Head of caudate nucleus (tissue), 42 donors: ENCODE measurements at regions not wholly inside any gene's neighbourhood (a gene's known extent, or its start where the extent isn't known, plus 50 kb on each side); places are given as distances from the start of the nearest gene placed in this dataset.
"Not testable (repeated sequence)": the region's sequence is repeated elsewhere in the genome, so short reads cannot be mapped to it uniquely, and the experiment has no call there.

ENCODE experiments used
- DNase-seq, 42 donors: peaks; one replicate each; pipeline versions ENCODE4 v3.0.0 to v3.0.0-alpha.2; 2020 to 2021; ENCODE audit warnings: mixed read lengths in 7 of 42
- intact Hi-C: fragments of 100-400 bp; cut with DNase I; formaldehyde crosslinking; loops from one replicate; pipeline ENCODE4 v1.15.0; 2022

DNA sequence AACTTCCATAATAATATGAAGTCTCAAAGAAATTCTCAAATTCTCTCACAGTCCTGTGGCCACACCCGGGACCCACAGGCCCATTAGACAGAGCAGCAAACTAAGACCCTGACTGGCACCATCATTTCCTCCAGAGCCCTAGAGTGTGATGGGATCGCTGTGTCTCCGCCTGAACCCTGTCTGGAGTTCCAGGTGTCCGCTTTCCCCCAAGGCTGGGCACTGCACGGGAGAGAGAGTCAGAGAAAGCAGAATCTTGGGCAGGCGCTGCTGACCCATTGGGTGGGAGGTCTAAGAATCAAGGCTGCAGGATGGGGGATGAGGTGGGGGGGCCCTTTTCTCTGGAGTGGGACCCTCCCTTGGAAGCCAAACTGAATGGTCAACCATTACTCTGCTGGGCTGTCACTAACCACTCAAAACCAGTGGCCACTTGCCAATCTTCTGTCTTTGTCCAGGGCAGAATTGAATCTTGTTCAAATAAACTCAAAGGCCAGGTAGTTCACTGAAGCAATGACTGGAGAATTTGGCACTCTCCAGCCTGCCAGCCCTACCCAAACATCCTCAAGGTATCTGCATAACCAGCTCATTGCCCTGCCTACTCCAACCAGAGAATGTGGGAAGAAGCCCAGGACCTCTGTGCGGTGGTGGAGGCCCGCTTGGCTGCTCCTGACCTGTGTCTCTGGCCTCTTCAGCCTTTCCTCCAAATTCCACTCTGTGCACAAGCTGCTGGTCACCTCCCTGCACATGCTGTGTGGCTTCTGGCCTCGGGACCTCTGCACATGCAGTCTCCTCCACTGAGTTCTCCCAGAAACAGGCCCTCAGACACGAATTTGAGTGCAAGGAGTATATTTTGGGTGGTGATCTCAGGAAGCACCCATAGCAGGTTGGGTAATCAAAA, 141.1 kb downstream of the CEBPB start:
- intact Hi-C loops, result no loop called here
- DNase-seq, result no peak

DNA sequence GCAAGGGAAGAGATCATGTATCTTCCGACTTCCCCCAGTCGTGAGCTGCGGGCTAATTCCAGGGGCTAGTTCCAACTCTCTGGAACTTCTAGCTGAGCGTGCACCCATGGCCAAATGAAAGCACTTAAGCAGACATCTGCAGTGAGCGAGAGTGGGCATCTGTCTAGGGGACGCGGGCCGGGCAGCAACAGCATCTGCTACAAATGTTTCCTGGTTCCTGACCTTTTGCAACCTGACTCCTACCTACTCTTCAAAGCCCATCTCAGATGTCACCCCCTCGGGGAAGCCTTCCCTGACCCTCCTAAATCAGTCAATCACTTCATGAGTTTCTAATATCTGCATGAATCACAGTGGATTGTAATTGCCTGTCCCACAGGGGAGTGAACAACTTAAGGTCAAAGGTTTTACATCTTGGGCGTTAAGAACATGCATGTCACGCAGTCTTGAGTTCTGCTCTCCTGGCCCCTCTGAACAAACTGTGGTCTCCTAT, 141.9 kb downstream of the CEBPB start:
- no peak for DNase-seq
- intact Hi-C loops, result no loop called here

DNA sequence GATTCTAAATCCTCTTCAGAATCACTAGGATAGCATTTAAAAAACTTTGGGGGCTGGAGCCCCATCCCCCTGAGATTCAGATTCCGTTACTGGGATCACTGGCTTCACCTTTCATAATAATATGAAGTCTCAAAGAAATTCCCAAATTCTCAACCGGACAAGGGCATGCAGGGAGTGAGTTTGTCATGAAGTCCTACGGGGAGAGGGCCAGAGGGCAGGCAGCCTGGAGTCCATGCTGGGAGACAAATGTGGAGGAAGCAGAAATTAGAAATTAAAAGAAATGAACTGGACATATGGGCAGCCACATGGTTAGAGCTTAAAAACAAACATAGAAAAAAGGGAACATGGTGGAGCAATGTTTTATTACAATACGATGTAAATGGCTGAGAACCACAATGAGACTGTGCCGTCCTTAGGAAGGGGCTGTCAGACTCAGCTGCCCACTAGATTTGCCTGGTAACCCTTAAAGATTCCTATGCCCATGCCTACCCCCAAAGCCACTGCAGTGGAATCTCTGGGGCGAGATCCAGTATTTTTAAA, 142.6 kb downstream of the CEBPB start:
- DNase-seq, result no peak
- intact Hi-C loops, result no loop called here

DNA sequence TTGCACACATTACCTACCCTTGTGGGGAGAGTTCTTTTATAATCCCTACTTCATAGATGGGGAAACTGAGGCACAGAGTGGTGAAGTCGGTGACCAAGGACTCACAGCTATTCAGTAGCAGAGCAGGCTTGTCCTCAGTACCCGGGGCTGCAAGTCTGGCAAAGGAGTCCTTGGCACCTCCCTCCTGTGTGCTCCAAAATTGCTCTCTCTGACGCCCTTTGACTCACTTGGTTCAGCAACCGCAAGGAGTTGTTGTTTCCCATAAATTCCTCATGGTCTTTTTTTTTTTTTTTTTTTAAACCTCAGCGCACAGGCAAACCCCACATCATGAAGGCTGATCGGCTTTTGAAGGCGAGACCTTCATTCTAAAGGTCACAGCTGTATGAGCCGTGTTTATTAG, 143.2 kb downstream of the CEBPB start:
- DNase-seq, result no peak

DNA sequence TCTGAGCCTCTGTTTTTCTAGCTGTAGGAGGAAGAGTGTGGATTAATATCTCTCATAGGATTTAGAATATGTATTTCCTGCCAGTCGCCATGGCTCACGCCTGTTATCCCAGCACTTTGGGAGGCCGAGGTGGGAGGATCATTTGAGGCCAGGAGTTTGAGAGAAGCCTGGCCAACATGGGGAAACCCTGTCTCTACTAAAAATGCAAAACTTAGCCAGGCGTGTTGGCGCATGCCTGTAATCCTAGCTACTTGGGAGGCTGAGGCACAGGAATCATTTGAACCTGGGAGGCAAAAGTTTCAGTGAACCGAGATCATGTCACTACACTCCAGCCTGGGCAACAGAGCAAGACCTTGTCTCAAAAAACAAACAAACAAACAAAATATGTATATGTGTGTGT, 143.9 kb downstream of the CEBPB start:
- intact Hi-C loops, DNase-seq: not testable (repeated sequence)

More for the DNA sequence above, 143.2 kb downstream of the CEBPB start:
- intact Hi-C loops, result no loop called here

DNA sequence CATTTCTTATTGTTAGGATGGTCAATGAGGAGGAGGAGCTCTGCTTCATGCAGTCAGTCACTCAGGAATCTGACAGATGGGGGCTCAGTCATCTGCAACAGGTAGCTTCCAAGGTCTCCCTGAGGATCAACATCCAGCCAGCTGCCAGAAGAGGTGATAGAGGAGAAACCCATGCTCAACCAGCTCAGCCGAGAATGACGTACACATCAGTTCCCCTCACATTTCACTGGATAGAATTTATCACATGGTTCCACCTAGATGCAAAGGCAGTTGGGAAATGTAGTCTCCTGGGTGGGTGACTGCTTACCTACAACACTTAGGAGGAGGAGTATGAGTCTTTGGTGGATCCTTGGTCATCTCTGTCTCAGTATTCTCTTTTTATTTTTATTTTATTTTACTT, 144.5 kb downstream of the CEBPB start:
- intact Hi-C loops, result no loop called here
- DNase-seq, result peak in 7 of 42 donors; percentile 26 to 55 (median 45)

DNA sequence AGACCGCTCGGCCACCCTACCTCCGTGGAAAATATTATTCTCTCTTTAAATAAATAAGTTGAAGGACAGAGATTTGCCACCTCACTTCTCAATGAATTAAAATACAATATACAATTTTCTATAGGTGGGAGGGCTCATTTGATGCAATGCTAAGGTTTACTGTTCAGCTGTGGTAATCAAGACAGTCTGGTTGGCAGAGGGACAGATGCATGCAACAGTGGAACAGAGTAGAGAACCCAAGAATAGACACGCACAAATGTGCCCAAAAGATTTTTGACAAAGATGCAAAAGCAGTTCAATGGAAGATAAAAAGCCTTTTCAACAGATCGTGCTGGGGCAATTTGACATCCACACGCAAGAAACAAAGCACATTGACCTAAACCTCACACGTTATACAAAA, 145.2 kb downstream of the CEBPB start:
- intact Hi-C loops, result no loop called here
- no peak for DNase-seq

DNA sequence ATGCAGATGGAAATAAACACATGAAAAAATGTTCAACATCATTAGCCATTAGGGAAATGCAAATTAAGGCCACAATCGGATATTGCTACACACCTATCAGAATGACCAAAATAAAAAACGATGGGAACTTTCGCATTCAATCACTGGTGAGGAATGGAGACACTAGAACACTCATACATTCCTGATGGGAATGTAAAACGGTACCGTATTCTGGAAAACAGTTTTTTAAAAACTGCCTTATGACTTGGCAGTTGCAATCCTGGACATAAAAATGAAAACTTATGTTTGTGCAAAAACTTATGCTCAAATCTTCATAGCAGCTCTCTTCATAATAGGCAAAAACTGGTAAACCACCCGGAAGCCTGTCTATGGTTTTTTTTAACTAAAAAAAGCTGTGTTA, 146.0 kb downstream of the CEBPB start:
- intact Hi-C loops, result no loop called here

DNA sequence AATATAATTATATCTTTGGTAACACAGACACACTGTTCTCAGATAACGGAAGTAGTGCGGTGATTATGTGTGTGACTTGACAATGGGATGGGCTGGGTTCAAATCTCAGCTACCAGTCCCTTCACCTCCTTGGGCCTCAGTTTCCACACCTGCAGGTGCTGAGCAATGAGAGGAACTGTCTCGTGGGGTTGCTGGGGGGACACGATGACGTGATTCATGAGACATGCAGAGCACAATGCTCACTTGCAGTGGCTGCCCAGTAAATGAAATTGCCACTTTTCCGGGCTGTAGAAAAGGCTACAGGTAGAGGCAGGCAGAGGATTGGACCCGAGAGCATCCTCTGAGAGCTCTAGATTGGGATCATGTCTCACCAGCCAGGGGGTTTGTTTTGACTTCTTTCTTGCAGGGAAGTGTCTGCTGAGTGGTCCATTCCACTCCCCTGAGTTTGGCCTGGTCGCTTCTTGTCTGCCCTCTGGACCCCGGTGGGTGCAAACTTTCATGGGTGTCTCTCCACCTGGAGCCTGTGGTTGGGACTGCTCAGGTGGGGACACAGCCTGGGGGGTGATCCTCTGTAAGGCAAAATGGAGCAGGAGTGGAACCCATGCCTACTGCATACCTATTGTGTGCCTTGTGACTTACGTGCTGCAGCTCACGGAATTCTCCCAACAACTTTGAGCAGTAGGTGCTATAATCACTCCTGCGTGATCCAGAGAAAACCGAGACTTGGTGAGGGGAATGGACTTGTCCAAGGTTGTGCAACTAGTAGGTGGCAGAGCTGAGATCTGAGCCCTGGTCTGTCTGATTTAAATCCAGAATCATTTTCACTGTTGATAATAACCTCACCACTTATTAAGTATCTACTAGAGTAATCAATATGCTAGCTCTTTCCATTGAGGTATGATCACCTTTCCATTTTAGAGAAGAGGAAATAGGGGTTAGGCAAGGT, 147.2 kb downstream of the CEBPB start:
- no peak for DNase-seq
- intact Hi-C loops, result no loop called here

More for the DNA sequence above, 146.0 kb downstream of the CEBPB start:
- DNase-seq, result no peak

DNA sequence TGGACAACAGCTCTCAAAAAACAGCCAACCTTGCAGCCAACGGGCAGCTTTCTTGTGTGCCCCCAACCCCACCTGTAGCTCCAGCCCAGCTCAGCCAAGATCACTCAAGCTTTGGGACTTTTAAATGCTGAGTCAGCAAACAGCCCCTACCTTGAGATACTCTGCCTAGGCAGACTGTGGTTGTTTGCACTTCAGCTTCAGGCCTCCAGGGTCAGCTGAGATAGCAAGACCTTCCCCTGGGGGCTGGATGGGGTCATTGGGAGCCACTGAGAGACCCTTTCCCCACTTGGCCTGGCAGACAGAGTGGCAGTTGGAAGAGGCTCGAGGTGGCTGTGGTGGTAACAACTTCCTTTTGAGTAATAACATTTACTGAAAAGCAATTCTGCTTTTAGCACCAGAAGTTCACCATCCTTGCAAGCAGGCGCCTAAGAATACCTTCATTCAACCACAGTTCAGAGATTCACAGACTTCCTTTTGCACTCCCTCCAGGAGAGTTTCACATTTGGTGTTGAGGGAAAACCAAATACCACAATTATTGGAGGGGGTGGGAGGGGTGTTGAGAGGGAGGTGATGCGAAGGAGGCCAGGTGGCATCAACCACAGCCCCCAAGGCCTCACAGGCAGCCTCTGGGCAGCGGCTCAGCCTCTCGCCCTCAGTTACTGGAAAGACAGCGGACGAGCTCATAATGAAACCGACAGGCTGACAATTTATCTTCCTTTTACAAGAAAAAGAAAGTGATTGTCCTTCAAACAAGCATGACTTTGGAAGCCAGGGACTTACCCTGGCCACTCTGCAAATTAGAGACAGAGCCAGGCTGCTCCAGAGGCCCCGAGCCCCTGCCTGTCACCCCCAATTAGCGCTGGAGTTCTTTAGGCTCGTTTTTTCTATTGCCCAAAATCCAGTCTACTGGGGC, 148.1 kb downstream of the CEBPB start:
- DNase-seq, result peak in 6 of 42 donors; percentile 26 to 49 (median 36)

DNA sequence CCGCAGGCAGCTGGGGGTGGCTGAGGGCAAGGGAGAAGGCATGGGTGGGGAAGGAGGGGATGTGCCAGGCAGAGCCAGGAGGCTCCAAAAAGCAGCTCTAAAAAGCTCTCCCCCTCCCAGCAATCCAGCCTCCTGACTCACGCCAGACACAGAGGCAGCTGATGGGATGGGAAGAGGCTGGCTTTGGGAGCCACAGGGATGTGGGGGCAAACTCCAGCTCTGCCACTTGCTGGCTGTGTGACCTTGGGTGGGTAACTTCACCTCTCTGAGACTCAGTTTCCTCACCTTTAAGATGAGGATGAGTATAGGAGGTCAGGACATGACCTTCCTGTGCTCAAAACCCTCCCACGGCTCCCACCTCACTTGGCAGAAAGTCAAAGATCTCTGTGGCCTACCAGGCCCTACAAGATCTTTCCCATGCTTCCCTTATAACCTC, 148.9 kb downstream of the CEBPB start:
- intact Hi-C loops, result no loop called here
- no peak for DNase-seq

More for the DNA sequence above, 148.1 kb downstream of the CEBPB start:
- intact Hi-C loops, result no loop called here

DNA sequence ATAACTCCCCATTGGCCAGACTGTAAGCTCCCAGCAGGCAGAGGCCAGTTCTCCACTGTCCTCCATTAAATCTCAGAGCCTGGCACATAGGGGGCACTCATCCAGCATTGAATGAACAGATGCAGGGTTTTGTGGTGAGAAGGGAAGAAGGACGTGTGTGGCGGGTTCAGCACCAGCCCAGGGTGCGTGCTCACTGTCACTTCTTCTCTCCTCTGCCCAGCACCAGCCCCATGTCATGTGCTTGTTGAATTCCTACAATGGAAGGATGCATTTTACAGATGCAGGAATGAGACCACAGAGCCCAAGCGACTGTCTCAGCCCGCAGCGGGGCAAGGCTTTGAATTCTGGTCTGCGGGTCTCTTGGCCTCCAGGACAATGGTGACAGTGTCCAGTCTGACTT, 149.9 kb downstream of the CEBPB start:
- intact Hi-C loops, result no loop called here

DNA sequence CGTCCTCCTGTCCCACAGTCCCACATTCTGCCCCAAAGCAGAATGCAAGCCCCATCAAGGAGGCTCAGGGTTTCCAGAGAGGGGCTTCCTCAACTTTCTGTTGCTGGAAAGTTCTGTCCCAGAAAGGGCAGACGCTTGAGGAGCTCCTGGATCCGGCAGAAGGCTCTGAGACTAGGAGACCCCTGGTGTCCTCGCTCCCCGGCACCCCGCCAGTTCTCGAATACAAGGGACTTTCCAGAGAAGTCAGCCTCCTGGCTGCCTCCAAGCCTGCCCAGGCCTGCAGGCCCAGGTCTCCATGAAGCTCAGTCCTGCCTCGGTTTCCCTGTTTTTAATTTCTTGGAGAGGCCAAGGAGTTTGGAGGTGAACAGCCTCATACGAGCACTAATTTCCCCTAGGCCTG, 150.4 kb downstream of the CEBPB start:
- no peak for DNase-seq
- intact Hi-C loops, result no loop called here

More for the DNA sequence above, 149.9 kb downstream of the CEBPB start:
- DNase-seq, result no peak

DNA sequence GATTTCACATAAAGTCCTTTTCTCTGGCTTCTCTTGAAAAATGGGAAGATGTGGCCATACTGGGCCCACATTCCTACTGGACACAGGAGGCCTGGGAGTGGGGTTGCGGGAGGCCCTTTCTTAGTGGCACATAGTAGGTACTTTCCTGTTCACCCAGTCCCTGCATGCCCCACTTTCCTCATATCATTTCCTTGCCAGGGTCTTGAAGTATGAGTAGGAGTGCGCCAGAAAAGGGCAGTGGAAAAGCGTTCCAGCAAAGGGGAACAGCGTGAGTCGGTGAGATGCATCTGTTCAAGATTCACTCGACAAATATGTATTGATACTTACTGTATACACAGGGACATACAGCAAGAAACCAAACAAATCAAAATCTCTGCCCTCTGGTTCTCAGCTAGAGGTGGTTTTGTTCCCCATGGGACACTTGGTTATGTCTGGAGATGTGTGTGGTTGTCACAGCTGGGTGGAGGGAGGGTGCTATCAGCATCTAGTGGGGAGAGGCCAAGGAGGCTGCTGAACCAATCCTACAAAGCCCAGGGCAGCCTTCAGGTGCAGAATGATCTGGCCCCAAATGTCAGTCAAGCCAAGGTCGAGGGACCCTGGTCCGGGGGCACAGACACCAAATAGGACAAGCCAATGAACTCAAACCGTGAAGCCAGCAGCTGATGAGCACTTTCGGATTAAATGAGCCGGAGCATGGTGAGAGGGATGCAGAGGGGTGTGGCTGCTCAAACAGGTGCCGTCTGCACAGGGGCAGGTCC, 151.4 kb downstream of the CEBPB start:
- no peak for DNase-seq
- intact Hi-C loops, result no loop called here

DNA sequence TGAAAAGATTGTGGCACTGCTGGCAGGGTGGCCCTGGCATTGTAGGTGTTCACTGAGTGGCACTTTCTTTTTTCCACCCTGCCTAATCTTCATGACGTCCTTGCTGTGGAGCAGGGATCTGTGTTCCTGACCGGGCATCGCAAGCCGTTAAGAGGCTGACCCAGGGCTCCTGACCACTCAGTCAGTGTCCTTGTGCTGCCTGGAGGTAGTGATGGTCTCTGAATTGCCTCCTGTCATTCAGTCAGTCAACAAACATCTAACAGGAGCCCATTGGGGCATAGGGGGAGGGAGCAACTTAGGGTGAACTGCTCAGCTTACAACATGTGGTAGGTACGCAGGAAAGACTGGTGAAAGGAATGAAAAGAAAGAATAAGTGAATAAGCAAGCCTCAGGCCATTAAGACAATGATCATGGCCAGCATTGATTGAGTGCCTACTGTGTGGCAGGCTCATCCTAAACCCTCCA, 152.0 kb downstream of the CEBPB start:
- no peak for DNase-seq
- intact Hi-C loops, result no loop called here

DNA sequence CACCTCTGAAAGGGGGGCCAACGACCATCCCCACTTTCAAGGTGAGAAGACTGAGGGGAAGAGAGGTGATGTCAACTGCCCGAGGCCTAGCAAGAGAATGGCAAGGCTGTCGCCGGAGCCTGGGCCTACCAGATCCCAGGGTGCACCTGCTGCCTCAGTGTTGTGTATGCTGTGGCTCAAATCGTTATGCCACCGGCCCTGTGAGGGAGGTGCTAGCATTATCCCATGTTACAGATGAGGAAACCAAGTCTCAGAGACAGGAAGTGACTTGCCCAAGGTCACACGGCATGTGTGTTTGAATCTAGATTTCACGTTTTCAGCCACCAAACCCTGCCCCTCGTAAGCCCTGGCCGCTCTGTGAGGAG, 152.5 kb downstream of the CEBPB start:
- intact Hi-C loops, result no loop called here
- no peak for DNase-seq

DNA sequence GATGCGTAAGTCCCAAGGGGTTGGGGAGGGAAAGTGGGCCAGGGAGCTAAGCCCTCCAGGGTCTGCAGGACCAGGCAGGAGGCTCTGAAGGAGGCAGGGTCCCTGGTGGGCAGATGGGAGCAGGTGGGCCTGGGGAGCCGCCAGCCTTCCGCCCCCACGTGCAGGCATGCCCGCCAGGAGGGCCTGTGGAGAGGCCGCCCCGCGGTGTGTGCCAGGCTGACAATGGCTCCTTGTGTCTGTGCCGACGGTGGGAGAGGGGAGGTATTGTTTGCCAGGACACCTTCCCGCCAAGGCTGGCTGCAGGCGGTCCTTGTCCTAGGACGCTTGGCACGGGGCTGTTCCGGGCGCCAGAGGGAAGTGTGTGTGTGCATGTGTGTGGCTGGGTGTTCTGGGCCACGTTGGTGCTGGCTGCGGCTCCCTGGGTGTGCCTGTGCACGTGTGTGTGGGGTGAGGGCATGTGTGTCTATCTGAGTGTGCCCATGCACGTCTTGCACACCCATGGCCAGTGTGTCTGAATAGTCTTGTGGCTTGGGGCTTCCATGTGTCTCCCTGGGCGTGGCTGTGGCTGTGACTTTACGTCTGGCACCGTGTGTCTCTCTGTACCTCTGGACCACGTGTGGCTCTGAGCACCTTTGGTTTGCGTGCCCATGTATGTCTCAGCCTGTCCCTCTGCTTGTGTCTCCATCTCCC, 153.0 kb downstream of the CEBPB start:
- intact Hi-C loops, result no loop called here
- DNase-seq, result peak in 2 of 42 donors; percentile 27 to 28
